ENCODE measurements at regions not wholly inside any gene's neighbourhood (a gene's known extent, or its start where the extent isn't known, plus 50 kb on each side); places are given as distances from the start of the nearest gene placed in this dataset.

DNA sequence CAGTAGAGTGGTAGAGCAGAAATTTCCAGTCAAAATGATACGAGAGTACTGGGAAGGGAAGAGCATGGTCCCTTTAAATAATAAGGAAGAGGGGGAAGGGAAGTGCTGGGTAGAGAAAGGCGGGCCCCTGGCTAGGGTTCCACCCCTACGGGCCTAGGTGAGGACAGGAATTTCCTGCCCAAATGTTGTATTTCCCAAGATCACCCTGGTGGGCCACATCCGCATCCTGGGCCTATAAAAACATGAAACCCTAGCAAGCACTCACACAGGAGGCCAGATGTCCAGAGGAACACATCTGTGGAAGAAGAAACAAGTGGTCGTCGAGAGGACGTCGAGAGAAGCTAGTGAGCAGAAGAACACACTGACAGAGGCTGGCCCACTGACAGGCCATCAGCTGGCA, 661.2 kb downstream of the SQOR start:
- no peak for DNase-seq
- intact Hi-C loops (cut with DNase I): no loop called here

- intact Hi-C loops (cut with DNase I): no loop called here
- peak in 1 of 10 donors; percentile 56 for DNase-seq
Measured at GRCh38 chr15:46296797-46297196, 662.0 kb downstream of the SQOR start.

- no peak for DNase-seq
- intact Hi-C loops (cut with DNase I): no loop called here
Measured at GRCh38 chr15:46297766-46298165, 662.9 kb downstream of the SQOR start.

- DNase-seq: no peak
- intact Hi-C loops (cut with DNase I): loop anchor here (5.0 kb wide), 1 partner anchor 508 kb away; no protein-coding TSS in a partner anchor
Measured at GRCh38 chr15:46300716-46301115, 665.9 kb downstream of the SQOR start.

DNA sequence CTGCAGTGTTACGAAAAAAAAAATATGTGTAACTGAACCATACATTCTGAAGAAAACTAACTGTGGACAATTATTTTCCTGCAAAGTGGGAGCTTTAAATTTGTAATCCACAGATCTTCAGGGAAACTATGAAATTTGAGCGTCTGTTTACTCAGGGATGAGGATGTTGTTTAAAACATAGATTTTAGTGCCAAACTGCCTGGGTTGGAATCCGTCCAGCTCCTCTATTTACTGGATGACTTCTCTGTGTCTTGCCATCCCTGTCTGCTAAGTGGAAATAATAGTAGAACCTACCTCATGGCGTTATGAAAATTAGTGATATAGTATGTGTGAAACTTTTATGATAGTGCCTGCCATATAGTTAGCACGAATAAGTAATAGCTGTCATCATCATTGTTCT, 666.5 kb downstream of the SQOR start:
- intact Hi-C loops (cut with DNase I): loop anchor here (5.0 kb wide), 1 partner anchor 509 kb away; no protein-coding TSS in a partner anchor
- no peak for DNase-seq

GRCh38 chr15:46301826-46302225, 667.0 kb downstream of the SQOR start:
- intact Hi-C loops (cut with DNase I): loop anchor here (5.0 kb wide), 1 partner anchor 510 kb away; no protein-coding TSS in a partner anchor
- no peak for DNase-seq

GRCh38 chr15:46304321-46304720, 669.5 kb downstream of the SQOR start:
- no peak for DNase-seq
- intact Hi-C loops (cut with DNase I): loop anchor here (5.0 kb wide), 1 partner anchor 512 kb away; no protein-coding TSS in a partner anchor

DNA sequence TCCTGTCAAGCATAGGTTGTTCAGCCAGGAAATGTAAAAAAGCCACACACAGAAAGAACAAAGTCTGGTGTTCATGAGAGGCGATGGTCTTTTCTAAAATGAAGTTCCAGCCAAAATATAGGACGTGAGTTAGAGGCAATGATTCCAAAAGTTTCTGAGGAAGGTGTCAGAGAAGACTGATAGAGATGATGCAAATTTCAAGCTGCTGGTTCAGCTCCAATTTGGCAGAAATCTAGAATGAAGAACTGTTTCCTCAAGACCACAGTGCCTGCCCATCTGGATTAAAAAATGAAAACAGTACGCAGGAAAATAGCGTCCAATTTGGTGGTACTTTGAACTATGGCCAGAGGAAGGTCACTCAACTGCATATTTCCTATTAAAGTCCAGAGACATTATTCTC, 672.9 kb downstream of the SQOR start:
- intact Hi-C loops (cut with DNase I): no loop called here
- no peak for DNase-seq

GRCh38 chr15:46309914-46310313, 675.1 kb downstream of the SQOR start:
- intact Hi-C loops (cut with DNase I): loop anchor here (5.0 kb wide), 1 partner anchor 607 kb away; no protein-coding TSS in a partner anchor
- DNase-seq: no peak

- intact Hi-C loops (cut with DNase I): loop anchor here (5.0 kb wide), 1 partner anchor 605 kb away; no protein-coding TSS in a partner anchor
- peak; percentile 47 to 95 (median 78) for DNase-seq
Measured at GRCh38 chr15:46312133-46312740, 677.4 kb downstream of the SQOR start.

DNA sequence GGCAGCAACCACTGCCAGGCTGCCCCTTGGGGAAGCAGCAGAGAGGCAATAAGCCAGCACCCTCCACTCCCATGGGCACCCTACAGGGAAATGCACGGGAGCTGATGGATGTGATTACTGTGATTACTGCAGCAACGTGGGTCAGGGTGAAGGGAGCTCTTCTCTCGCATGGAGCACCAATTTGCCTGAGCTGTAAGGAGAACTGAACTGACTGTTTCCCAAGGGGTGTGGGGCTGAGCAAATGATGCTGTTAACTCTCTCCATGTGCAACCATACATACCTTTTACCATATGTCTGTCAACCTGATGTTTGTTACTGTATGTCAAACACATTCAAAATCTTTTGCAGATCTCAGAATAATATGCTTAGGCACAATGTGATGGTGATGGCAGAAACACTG, 680.6 kb downstream of the SQOR start:
- intact Hi-C loops (cut with DNase I): no loop called here
- no peak for DNase-seq

DNA sequence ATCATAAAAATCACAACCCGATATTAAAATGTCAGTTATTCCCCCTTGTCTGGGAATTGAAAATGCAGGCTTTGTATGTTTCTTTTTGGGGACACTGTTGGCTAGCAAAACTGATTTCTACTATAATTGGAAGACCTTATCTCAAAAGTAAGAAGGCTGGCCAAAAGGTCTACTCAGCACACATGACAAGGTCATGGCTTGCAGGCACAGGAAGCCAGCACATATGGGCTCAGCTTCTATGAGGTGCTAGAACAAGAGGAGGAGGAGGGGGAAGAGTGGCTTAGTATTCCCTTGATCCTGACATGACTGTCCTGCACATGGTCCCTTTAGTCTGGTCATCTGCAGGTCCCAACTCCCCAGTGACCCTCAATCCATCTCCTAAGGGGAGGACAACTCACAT, 681.2 kb downstream of the SQOR start:
- intact Hi-C loops (cut with DNase I): no loop called here
- DNase-seq: no peak

GRCh38 chr15:46317029-46317428, 682.2 kb downstream of the SQOR start:
- no peak for DNase-seq
- intact Hi-C loops (cut with DNase I): no loop called here

GRCh38 chr15:46322753-46323152, 687.9 kb downstream of the SQOR start:
- no peak for DNase-seq
- intact Hi-C loops (cut with DNase I): no loop called here

DNA sequence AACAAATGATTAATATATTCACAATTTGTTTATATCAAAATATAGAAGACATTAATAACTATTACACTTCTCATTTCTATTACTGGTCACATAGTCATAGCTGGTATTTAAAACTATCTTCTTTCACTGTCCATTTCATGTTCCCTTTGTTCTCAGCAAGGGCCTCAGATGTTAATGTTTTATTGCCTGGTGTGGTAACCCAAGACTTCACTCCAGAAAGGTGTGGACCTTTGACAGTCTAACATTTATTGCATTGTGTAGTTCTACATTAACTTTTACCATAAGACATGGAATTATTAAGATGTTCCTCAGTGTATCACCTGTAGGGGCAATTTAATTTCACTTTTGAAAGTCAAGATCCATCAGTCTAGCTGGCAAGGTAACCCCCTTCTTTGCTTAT, 691.3 kb downstream of the SQOR start:
- DNase-seq: no peak
- intact Hi-C loops (cut with DNase I): no loop called here

GRCh38 chr15:46328821-46329220, 694.0 kb downstream of the SQOR start:
- intact Hi-C loops (cut with DNase I): no loop called here
- no peak for DNase-seq

GRCh38 chr15:46329876-46330275, 695.0 kb downstream of the SQOR start:
- intact Hi-C loops (cut with DNase I): no loop called here

GRCh38 chr15:46331546-46331945, 696.7 kb downstream of the SQOR start:
- no peak for DNase-seq
- intact Hi-C loops (cut with DNase I): no loop called here

More at GRCh38 chr15:46329876-46330275, 695.0 kb downstream of the SQOR start:
- no peak for DNase-seq

DNA sequence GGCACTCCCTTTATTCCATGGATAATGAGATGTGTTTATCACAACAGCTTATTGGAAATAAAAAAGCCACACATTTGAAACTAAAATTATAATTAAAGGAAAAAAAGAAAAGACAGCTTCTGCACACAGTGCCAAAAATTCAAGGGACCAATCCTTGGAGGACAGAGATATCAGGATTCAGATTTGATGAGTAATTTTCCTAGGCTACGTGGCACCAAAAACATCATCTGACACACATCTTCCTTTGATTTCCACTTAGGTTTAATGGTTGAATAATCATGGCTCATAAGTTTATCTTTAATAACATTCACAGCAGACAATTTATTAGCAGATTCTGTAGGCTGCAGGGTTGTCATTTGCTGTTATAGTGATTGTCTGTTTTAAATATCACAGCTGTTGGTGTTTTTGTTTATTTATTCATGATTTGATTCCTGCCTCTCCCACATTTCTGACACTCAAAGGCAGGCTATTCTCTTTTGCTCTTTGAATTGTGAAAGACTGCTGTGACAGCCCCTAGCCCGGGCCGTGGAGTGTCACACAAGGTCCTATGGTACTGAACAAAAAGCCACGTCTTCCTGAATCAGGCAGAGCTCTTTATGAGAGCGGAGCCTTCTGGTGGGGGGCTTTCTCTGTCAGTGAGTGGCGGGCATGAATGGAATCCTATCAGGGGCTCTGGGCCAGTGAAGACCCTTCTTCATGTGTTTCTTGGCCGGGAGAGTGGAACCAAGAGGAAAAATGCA, 708.5 kb downstream of the SQOR start:
- intact Hi-C loops (cut with DNase I): no loop called here
- DNase-seq: peak in 3 of 10 donors; percentile 12 to 76 (median 51)

- intact Hi-C loops (cut with DNase I): no loop called here
- no peak for DNase-seq
Measured at GRCh38 chr15:46344115-46344724, 709.4 kb downstream of the SQOR start.

GRCh38 chr15:46344915-46345314, 710.1 kb downstream of the SQOR start:
- intact Hi-C loops (cut with DNase I): no loop called here
- DNase-seq: no peak

All from posterior cingulate gyrus (tissue), 11 donors.